ENCODE measurements at regions not wholly inside any gene's neighbourhood (a gene's known extent, or its start where the extent isn't known, plus 50 kb on each side); places are given as distances from the start of the nearest gene placed in this dataset.

GRCh38 chr11:10938650-10939387 lies 81.0 kb upstream of the ZBED5 start:
- DNase-seq = no peak
- TF ChIP-seq CTCF (IDR thresholded peaks at IDR 0.05; ENCODE audit: low read depth, low read length) = no peak
- no peaks in the 10 kb centered on the region for H3K36me3 ChIP-seq
- H3K9me3 ChIP-seq (ENCODE audit: severe bottlenecking) = no peaks in the 10 kb centered on the region
- no peak overlapping the region for H3K4me3 ChIP-seq (ENCODE audit: low read depth, low read length)
- no peaks in the 10 kb centered on the region for H3K27me3 ChIP-seq (ENCODE audit: insufficient read depth, low read depth, severe bottlenecking)
- H3K27ac ChIP-seq = no peak overlapping the region

- no peak for TF ChIP-seq CTCF (IDR thresholded peaks at IDR 0.05; ENCODE audit: low read depth, low read length)
- H3K9me3 ChIP-seq (ENCODE audit: severe bottlenecking) = no peaks in the 10 kb centered on the region
- no peak for DNase-seq
- no peaks in the 10 kb centered on the region for H3K27me3 ChIP-seq (ENCODE audit: insufficient read depth, low read depth, severe bottlenecking)
- no peaks in the 10 kb centered on the region for H3K36me3 ChIP-seq
- no peak overlapping the region for H3K4me3 ChIP-seq (ENCODE audit: low read depth, low read length)
- no peak overlapping the region for H3K27ac ChIP-seq
Measured at GRCh38 chr11:10938231-10938630, 80.4 kb upstream of the ZBED5 start.

- Histone ChIP-seq H3K4me3 (ENCODE audit: low read depth, low read length) (no peak overlapping the region), H3K27ac (no peak overlapping the region), H3K9me3 (ENCODE audit: severe bottlenecking) (no peaks in the 10 kb centered on the region), H3K27me3 (ENCODE audit: insufficient read depth, low read depth, severe bottlenecking) (no peaks in the 10 kb centered on the region), H3K36me3 (no peaks in the 10 kb centered on the region)
- TF ChIP-seq CTCF (IDR thresholded peaks at IDR 0.05; ENCODE audit: low read depth, low read length) = no peak
- no peak for DNase-seq
Measured at GRCh38 chr11:10937385-10937771, 79.5 kb upstream of the ZBED5 start.

- H3K36me3 ChIP-seq = no peaks in the 10 kb centered on the region
- H3K4me3 ChIP-seq (ENCODE audit: low read depth, low read length) = no peak overlapping the region
- no peak for TF ChIP-seq CTCF (IDR thresholded peaks at IDR 0.05; ENCODE audit: low read depth, low read length)
- no peak overlapping the region for H3K27ac ChIP-seq
- DNase-seq = no peak
- H3K27me3 ChIP-seq (ENCODE audit: insufficient read depth, low read depth, severe bottlenecking) = no peaks in the 10 kb centered on the region
- no peaks in the 10 kb centered on the region for H3K9me3 ChIP-seq (ENCODE audit: severe bottlenecking)
Measured at GRCh38 chr11:10936626-10937384, 79.0 kb upstream of the ZBED5 start.

- no peaks in the 10 kb centered on the region for H3K9me3 ChIP-seq (ENCODE audit: severe bottlenecking)
- H3K27me3 ChIP-seq (ENCODE audit: insufficient read depth, low read depth, severe bottlenecking) = no peaks in the 10 kb centered on the region
- DNase-seq = no peak
- TF ChIP-seq CTCF (IDR thresholded peaks at IDR 0.05; ENCODE audit: low read depth, low read length) = no peak
- no peaks in the 10 kb centered on the region for H3K36me3 ChIP-seq
- H3K4me3 ChIP-seq (ENCODE audit: low read depth, low read length) = no peak overlapping the region
- H3K27ac ChIP-seq = no peak overlapping the region
Measured at GRCh38 chr11:10935015-10935559, 77.2 kb upstream of the ZBED5 start.
